SK-N-SH (cell line): ENCODE measurements at regions not wholly inside any gene's neighbourhood (a gene's known extent, or its start where the extent isn't known, plus 50 kb on each side); places are given as distances from the start of the nearest gene placed in this dataset.

ENCODE experiments used
- CTCF ChIA-PET: fragments of 300-600, 350-600 bp; formaldehyde crosslinking; extraction: SDS; loops from one replicate; lab custom pipeline; 2021; lab: Yijun Ruan, JAX
- POLR2A ChIA-PET: fragments of 350-600 bp; sonication (Branson Sonifier 250); formaldehyde crosslinking; extraction: SDS; loops from one replicate; lab custom pipeline; 2020; ENCODE audit warnings: antibody characterized with exemption, inconsistent platforms; lab: Yijun Ruan, JAX
- DNase-seq: peaks from one replicate; pipeline ENCODE4 v3.0.0; 2012
- H2AFZ ChIP-seq: fragments of 200-600 bp; sonication (generic); 2 replicates; pipeline ENCODE4 v1.8.1; 2016; ENCODE audit warnings: antibody characterized with exemption, mild to moderate bottlenecking, low read depth
- H3F3A ChIP-seq: fragments of 200-600 bp; sonication (generic); replicated peaks from 2 replicates; pipeline ENCODE3; 2016; ENCODE audit warnings: antibody characterized with exemption, mild to moderate bottlenecking; ENCODE audit not compliant: insufficient read depth
- H3K27ac ChIP-seq, 2 experiments: fragments of 200-500 bp in 1 of 2; fragments of 200-600 bp in 1 of 2; sonication (Bioruptor generic) in 1 of 2; sonication (generic), shearing (Covaris generic) in 1 of 2; 2 replicates each; pipeline versions ENCODE4 v1.5.1 to v1.6.1; 2014 to 2016; ENCODE audit warnings: low read depth in 2 of 2, inconsistent platforms in 1 of 2, low read length in 1 of 2, mild to moderate bottlenecking in 1 of 2, mixed read lengths in 1 of 2
- H3K27me3 ChIP-seq: fragments of 200-600 bp; sonication (generic), shearing (Covaris generic); 2 replicates; pipeline ENCODE4 v1.6.1; 2016; ENCODE audit warnings: mixed run types; ENCODE audit not compliant: insufficient read depth
- H3K36me3 ChIP-seq, 2 experiments: fragments of 200-500 bp in 1 of 2; fragments of 200-600 bp in 1 of 2; sonication (Bioruptor generic) in 1 of 2; sonication (generic) in 1 of 2; replicated peaks in 1 of 2; 2 replicates each; pipeline versions ENCODE3 to v1.5.1; 2014 to 2016; ENCODE audit warnings: low read length in 1 of 2, mild to moderate bottlenecking in 1 of 2; ENCODE audit not compliant: insufficient read depth in 2 of 2, control insufficient read depth in 1 of 2
- H3K4me1 ChIP-seq, 2 experiments: fragments of 200-500 bp in 1 of 2; fragments of 200-600 bp in 1 of 2; sonication (Bioruptor generic) in 1 of 2; sonication (generic), shearing (Covaris generic) in 1 of 2; 2 replicates each; pipeline versions ENCODE4 v1.5.1 to v1.6.1; 2014 to 2016; ENCODE audit warnings: low read depth in 1 of 2, low read length in 1 of 2, mixed run types in 1 of 2; ENCODE audit not compliant: insufficient read depth in 2 of 2, control insufficient read depth in 1 of 2
- H3K4me2 ChIP-seq: fragments of 200-600 bp; sonication (generic), shearing (Covaris generic); 2 replicates; pipeline ENCODE4 v1.6.1; 2017; ENCODE audit warnings: mixed run types
- H3K4me3 ChIP-seq, 2 experiments: fragments of 200-500 bp in 1 of 2; fragments of 200-600 bp in 1 of 2; sonication (Bioruptor generic) in 1 of 2; sonication (generic), shearing (Covaris generic) in 1 of 2; 2 replicates each; pipeline versions ENCODE4 v1.5.1 to v1.8.1; 2014 to 2016; ENCODE audit warnings: low read depth in 2 of 2, inconsistent platforms in 1 of 2, low read length in 1 of 2, mild to moderate bottlenecking in 1 of 2, mixed read lengths in 1 of 2, moderate library complexity in 1 of 2
- H3K79me2 ChIP-seq: fragments of 200-600 bp; sonication (generic); 2 replicates; pipeline ENCODE4 v1.8.1; 2017; ENCODE audit warnings: mild to moderate bottlenecking; ENCODE audit not compliant: insufficient read depth
- H3K9ac ChIP-seq: fragments of 200-600 bp; sonication (generic); 2 replicates; pipeline ENCODE4 v1.6.1; 2017; ENCODE audit warnings: mixed run types
- H3K9me2 ChIP-seq: fragments of 200-600 bp; sonication (generic); 2 replicates; pipeline ENCODE4 v1.6.1; 2017; ENCODE audit warnings: mixed run types
- H3K9me3 ChIP-seq: fragments of 200-600 bp; sonication (generic); 2 replicates; pipeline ENCODE4 v1.6.1; 2017; ENCODE audit warnings: mixed run types, mild to moderate bottlenecking, moderate library complexity
- H4K20me1 ChIP-seq: fragments of 200-600 bp; sonication (generic); 2 replicates; pipeline ENCODE4 v1.6.1; 2017; ENCODE audit warnings: mild to moderate bottlenecking, mixed run types; ENCODE audit not compliant: insufficient read depth
- EP300 ChIP-seq, 2 experiments: IDR thresholded peaks; 2 replicates each; pipeline versions ENCODE4 v1.4.0 to v1.6.1; 2012; ENCODE audit warnings: borderline replicate concordance in 1 of 2, low read depth in 1 of 2, low read length in 1 of 2
- EZH2phosphoT487 ChIP-seq: fragments of 200-600 bp; sonication (generic); IDR thresholded peaks from 2 replicates; pipeline ENCODE4 v1.6.1; 2017; ENCODE audit warnings: low read depth, mixed run types, mild to moderate bottlenecking, antibody characterized with exemption, moderate library complexity, borderline replicate concordance
- FOXJ3 ChIP-seq: sonication (generic); formaldehyde crosslinking; IDR thresholded peaks from 2 replicates; pipeline ENCODE4 v1.5.1; 2020; ENCODE audit warnings: mild to moderate bottlenecking, missing genetic modification reagents
- FOXM1 ChIP-seq: IDR thresholded peaks from 2 replicates; pipeline ENCODE4 v1.4.0; 2012; ENCODE audit warnings: low read depth, mild to moderate bottlenecking
- MAX ChIP-seq: IDR thresholded peaks from 2 replicates; pipeline ENCODE4 v1.4.0; 2012; ENCODE audit warnings: low read depth
- PBX3 ChIP-seq: IDR thresholded peaks from 2 replicates; pipeline ENCODE4; 2012
- POLR2AphosphoS5 ChIP-seq: IDR thresholded peaks from 2 replicates; pipeline ENCODE4 v1.6.1; 2012; ENCODE audit warnings: low read depth, low read length
- RCOR1 ChIP-seq: fragments of 150-350 bp; IDR thresholded peaks from 2 replicates; pipeline ENCODE4 v1.6.1; 2017; ENCODE audit warnings: antibody characterized with exemption, low read length
- RXRA ChIP-seq: IDR thresholded peaks from 2 replicates; pipeline ENCODE4 v1.4.0; 2012; ENCODE audit warnings: low read depth, mild to moderate bottlenecking, borderline replicate concordance
- SIN3A ChIP-seq: IDR thresholded peaks from 2 replicates; pipeline ENCODE4 v1.6.1; 2012; ENCODE audit warnings: low read depth, mild to moderate bottlenecking, low read length, moderate library complexity, borderline replicate concordance
- SMC3 ChIP-seq: IDR thresholded peaks from 2 replicates; pipeline ENCODE4 v1.6.1; 2012; ENCODE audit warnings: low read depth, low read length, improper control_type of control experiment
- TCF12 ChIP-seq: IDR thresholded peaks from 2 replicates; pipeline ENCODE4 v1.4.0; 2012
- YY1 ChIP-seq: IDR thresholded peaks from 2 replicates; pipeline ENCODE4 v1.4.0; 2012; ENCODE audit warnings: low read depth, mild to moderate bottlenecking
- WGBS: methylation state at CpG from one replicate; pipeline ENCODE4 v1.1.6; 2017; ENCODE audit warnings: low lambda C conversion rate; 5-methylcytosine and 5-hydroxymethylcytosine counted together
- TF ChIP-seq, protein P1 (sequence below): fragments of 150-350 bp; IDR thresholded peaks from 2 replicates; pipeline ENCODE4 v1.6.1; 2016; ENCODE audit warnings: mild to moderate bottlenecking, low read depth, low read length
- TF ChIP-seq, protein P2 (sequence below): IDR thresholded peaks from 2 replicates; pipeline ENCODE4 v1.6.1; 2012; ENCODE audit warnings: mild to moderate bottlenecking, low read depth, low read length, moderate library complexity
- TF ChIP-seq, protein P3 (sequence below): IDR thresholded peaks from 2 replicates; pipeline ENCODE4 v1.4.0; 2012; ENCODE audit warnings: low read depth, borderline replicate concordance

- Histone ChIP-seq H3K36me3 (no peaks in the 10 kb centered on the region), H3K27me3 (no peaks in the 10 kb centered on the region), H3K4me3 (no peak overlapping the region), H3K27ac (no peak overlapping the region), H3K9ac (no peak overlapping the region), H3K4me1 (no peaks in the 10 kb centered on the region), H3F3A (no peaks in the 10 kb centered on the region), H3K79me2 (no peaks in the 10 kb centered on the region), H3K9me3 (peaks cover 12% of the 10 kb centered on the region), H4K20me1 (no peaks in the 10 kb centered on the region), H2AFZ (no peak overlapping the region), H3K9me2 (no peaks in the 10 kb centered on the region), H3K4me2 (no peak overlapping the region)
- TF ChIP-seq PBX3: no peak
- TF ChIP-seq EZH2phosphoT487: no peak
- TF ChIP-seq, protein P1, sequence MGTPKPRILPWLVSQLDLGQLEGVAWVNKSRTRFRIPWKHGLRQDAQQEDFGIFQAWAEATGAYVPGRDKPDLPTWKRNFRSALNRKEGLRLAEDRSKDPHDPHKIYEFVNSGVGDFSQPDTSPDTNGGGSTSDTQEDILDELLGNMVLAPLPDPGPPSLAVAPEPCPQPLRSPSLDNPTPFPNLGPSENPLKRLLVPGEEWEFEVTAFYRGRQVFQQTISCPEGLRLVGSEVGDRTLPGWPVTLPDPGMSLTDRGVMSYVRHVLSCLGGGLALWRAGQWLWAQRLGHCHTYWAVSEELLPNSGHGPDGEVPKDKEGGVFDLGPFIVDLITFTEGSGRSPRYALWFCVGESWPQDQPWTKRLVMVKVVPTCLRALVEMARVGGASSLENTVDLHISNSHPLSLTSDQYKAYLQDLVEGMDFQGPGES: no peak
- no peak for DNase-seq
- CTCF ChIA-PET: no interaction called here
- WGBS: 10% methylated on average over 1 of the region's 1 CpG
- POLR2A ChIA-PET: no interaction called here
Measured at GRCh38 chr13:47372751-47373150, 475.9 kb upstream of the HTR2A start.

DNA sequence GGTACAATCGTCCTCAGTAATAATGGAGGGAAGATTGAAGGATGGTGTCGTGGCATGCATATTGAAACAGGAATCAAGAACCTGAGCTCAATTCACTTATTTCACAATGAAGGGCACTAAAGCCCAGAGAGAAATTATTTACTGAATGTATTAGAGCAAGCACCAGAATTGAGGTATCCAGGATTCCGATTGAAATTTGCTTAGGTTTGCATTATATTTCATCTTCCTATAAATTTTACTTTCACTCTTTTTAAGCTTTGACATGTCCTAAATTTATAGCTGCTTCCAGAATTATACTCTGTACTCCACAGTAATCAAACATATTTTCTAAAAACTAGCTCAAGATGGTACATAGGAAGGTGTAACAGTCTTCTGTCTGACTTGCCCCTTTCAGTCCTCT lies 454.9 kb upstream of the HTR2A start:
- Histone ChIP-seq H3K27ac (no peak overlapping the region), H3K4me2 (no peak overlapping the region), H3K9me2 (no peaks in the 10 kb centered on the region), H3K4me3 (no peak overlapping the region), H3K27me3 (no peaks in the 10 kb centered on the region), H3K9me3 (no peaks in the 10 kb centered on the region), H3K36me3 (no peaks in the 10 kb centered on the region), H3F3A (no peaks in the 10 kb centered on the region), H2AFZ (no peak overlapping the region), H3K79me2 (no peaks in the 10 kb centered on the region), H3K4me1 (no peaks in the 10 kb centered on the region), H3K9ac (no peak overlapping the region), H4K20me1 (no peaks in the 10 kb centered on the region)
- 57% methylated on average over 3 of the region's 3 CpGs for WGBS
- ChIA-PET POLR2A (no interaction called here), CTCF (no interaction called here)
- DNase-seq: no peak
- no peak for TF ChIP-seq SIN3A
- TF ChIP-seq MAX: no peak
- no peak for TF ChIP-seq TCF12
- no peak for TF ChIP-seq SMC3
- TF ChIP-seq FOXM1: no peak
- no peak for TF ChIP-seq FOXJ3 (CRISPR knock-in tag)
- TF ChIP-seq EZH2phosphoT487: no peak
- TF ChIP-seq, protein P1: no peak
- no peak for TF ChIP-seq YY1
- TF ChIP-seq, protein P2, sequence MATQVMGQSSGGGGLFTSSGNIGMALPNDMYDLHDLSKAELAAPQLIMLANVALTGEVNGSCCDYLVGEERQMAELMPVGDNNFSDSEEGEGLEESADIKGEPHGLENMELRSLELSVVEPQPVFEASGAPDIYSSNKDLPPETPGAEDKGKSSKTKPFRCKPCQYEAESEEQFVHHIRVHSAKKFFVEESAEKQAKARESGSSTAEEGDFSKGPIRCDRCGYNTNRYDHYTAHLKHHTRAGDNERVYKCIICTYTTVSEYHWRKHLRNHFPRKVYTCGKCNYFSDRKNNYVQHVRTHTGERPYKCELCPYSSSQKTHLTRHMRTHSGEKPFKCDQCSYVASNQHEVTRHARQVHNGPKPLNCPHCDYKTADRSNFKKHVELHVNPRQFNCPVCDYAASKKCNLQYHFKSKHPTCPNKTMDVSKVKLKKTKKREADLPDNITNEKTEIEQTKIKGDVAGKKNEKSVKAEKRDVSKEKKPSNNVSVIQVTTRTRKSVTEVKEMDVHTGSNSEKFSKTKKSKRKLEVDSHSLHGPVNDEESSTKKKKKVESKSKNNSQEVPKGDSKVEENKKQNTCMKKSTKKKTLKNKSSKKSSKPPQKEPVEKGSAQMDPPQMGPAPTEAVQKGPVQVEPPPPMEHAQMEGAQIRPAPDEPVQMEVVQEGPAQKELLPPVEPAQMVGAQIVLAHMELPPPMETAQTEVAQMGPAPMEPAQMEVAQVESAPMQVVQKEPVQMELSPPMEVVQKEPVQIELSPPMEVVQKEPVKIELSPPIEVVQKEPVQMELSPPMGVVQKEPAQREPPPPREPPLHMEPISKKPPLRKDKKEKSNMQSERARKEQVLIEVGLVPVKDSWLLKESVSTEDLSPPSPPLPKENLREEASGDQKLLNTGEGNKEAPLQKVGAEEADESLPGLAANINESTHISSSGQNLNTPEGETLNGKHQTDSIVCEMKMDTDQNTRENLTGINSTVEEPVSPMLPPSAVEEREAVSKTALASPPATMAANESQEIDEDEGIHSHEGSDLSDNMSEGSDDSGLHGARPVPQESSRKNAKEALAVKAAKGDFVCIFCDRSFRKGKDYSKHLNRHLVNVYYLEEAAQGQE: no peak
- no peak for TF ChIP-seq EP300 (IDR thresholded peaks at IDR 0.05; ENCODE audit: borderline replicate concordance in 1 of 2, low read depth in 1 of 2, low read length in 1 of 2)
- TF ChIP-seq, protein P3, sequence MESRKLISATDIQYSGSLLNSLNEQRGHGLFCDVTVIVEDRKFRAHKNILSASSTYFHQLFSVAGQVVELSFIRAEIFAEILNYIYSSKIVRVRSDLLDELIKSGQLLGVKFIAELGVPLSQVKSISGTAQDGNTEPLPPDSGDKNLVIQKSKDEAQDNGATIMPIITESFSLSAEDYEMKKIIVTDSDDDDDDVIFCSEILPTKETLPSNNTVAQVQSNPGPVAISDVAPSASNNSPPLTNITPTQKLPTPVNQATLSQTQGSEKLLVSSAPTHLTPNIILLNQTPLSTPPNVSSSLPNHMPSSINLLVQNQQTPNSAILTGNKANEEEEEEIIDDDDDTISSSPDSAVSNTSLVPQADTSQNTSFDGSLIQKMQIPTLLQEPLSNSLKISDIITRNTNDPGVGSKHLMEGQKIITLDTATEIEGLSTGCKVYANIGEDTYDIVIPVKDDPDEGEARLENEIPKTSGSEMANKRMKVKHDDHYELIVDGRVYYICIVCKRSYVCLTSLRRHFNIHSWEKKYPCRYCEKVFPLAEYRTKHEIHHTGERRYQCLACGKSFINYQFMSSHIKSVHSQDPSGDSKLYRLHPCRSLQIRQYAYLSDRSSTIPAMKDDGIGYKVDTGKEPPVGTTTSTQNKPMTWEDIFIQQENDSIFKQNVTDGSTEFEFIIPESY: no peak
- no peak for TF ChIP-seq RCOR1
- TF ChIP-seq RXRA: no peak
- no peak for TF ChIP-seq POLR2AphosphoS5
